ENCODE measurements at regions not wholly inside any gene's neighbourhood (a gene's known extent, or its start where the extent isn't known, plus 50 kb on each side); places are given as distances from the start of the nearest gene placed in this dataset.

GRCh38 chr2:117760916-117761315, 53.6 kb upstream of the DDX18 start:
- H3K36me3 ChIP-seq (ENCODE audit: insufficient read depth), result no peaks in the 10 kb centered on the region
- no peak overlapping the region for H3K9ac ChIP-seq
- no peak for TF ChIP-seq CTCF (conservative IDR thresholded peaks at IDR 0.05; ENCODE audit: low read depth, low read length)
- no peaks in the 10 kb centered on the region for H3K27me3 ChIP-seq (ENCODE audit: insufficient read depth, low read depth)
- H4K20me1 ChIP-seq (ENCODE audit: insufficient read depth), result no peaks in the 10 kb centered on the region
- H3K4me1 ChIP-seq (ENCODE audit: low read depth, poor library complexity, severe bottlenecking), result no peaks in the 10 kb centered on the region
- no peak overlapping the region for H2AFZ ChIP-seq (ENCODE audit: low read depth)
- H3K4me3 ChIP-seq (IDR thresholded peaks at IDR 0.05; ENCODE audit: insufficient read depth, low read depth, low read length), result no peak overlapping the region
- no peak overlapping the region for H3K27ac ChIP-seq
- H3K4me2 ChIP-seq, result no peak overlapping the region
- no peaks in the 10 kb centered on the region for H3K79me2 ChIP-seq (ENCODE audit: insufficient read depth, low read depth)

GRCh38 chr2:117762454-117762853, 52.0 kb upstream of the DDX18 start:
- no peaks in the 10 kb centered on the region for H3K4me1 ChIP-seq (ENCODE audit: low read depth, poor library complexity, severe bottlenecking)
- H3K79me2 ChIP-seq (ENCODE audit: insufficient read depth, low read depth), result no peaks in the 10 kb centered on the region
- no peak overlapping the region for H3K4me3 ChIP-seq (IDR thresholded peaks at IDR 0.05; ENCODE audit: insufficient read depth, low read depth, low read length)
- no peaks in the 10 kb centered on the region for H3K27me3 ChIP-seq (ENCODE audit: insufficient read depth, low read depth)
- H3K27ac ChIP-seq, result no peak overlapping the region
- no peaks in the 10 kb centered on the region for H4K20me1 ChIP-seq (ENCODE audit: insufficient read depth)
- TF ChIP-seq CTCF (conservative IDR thresholded peaks at IDR 0.05; ENCODE audit: low read depth, low read length), result no peak
- H3K36me3 ChIP-seq (ENCODE audit: insufficient read depth), result no peaks in the 10 kb centered on the region
- no peak overlapping the region for H3K4me2 ChIP-seq
- no peak overlapping the region for H3K9ac ChIP-seq
- H2AFZ ChIP-seq (ENCODE audit: low read depth), result no peak overlapping the region

- Histone ChIP-seq H4K20me1 (ENCODE audit: insufficient read depth) (no peaks in the 10 kb centered on the region), H3K4me1 (ENCODE audit: low read depth, poor library complexity, severe bottlenecking) (no peaks in the 10 kb centered on the region), H3K36me3 (ENCODE audit: insufficient read depth) (no peaks in the 10 kb centered on the region), H3K9ac (no peak overlapping the region), H3K4me3 (IDR thresholded peaks at IDR 0.05; ENCODE audit: insufficient read depth, low read depth, low read length) (no peak overlapping the region), H2AFZ (ENCODE audit: low read depth) (no peak overlapping the region), H3K27me3 (ENCODE audit: insufficient read depth, low read depth) (no peaks in the 10 kb centered on the region), H3K27ac (no peak overlapping the region), H3K79me2 (ENCODE audit: insufficient read depth, low read depth) (no peaks in the 10 kb centered on the region), H3K4me2 (no peak overlapping the region)
- TF ChIP-seq CTCF (conservative IDR thresholded peaks at IDR 0.05; ENCODE audit: low read depth, low read length), result no peak
Observed at GRCh38 chr2:117763804-117764203, 50.7 kb upstream of the DDX18 start.
